ENCODE measurements at regions not wholly inside any gene's neighbourhood (a gene's known extent, or its start where the extent isn't known, plus 50 kb on each side); places are given as distances from the start of the nearest gene placed in this dataset.

DNA sequence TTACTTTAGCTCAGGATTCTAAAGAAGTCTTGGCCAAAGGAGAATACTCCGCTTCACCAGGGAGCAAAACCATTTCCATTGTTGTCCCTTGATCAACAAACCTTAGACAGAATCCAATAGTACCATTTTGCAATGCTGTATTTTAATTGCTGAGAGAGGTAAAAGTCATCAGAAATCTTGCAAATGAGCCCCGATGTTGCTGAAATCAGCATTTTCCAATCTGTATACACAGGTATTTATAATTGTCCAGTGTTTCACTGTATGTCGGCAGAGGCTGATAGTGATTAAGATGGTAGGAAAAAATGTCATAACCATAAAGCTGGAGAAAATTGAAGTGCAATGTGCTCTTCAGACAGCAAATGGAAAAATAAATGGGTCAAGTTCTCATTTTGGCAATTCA lies 170.0 kb upstream of the ARL4C start:
- ChIA-PET CTCF (no interaction called here), POLR2A (no interaction called here), SMC1A (ENCODE audit: uncharacterized antibody, unreplicated experiment) (no interaction called here), RAD21 (ENCODE audit: unreplicated experiment) (no interaction called here)
- DNase-seq (ENCODE audit: low read depth, low spot score) (no peak), FAIRE-seq (no peak), ATAC-seq (no peak)
- Histone ChIP-seq H3K9ac (ENCODE audit: control insufficient read depth, insufficient read depth, low read length) (no peak overlapping the region), H3K79me2 (ENCODE audit: control insufficient read depth, insufficient read depth, low read length) (no peaks in the 10 kb centered on the region), H3K4me3 (no peak overlapping the region), H3K27me3 (replicated peaks in 1 of 2; ENCODE audit: control insufficient read depth in 2 of 2, insufficient read depth in 2 of 2, low read length in 1 of 2) (no peaks in the 10 kb centered on the region), H4K20me1 (ENCODE audit: control insufficient read depth, insufficient read depth) (no peaks in the 10 kb centered on the region), H3K9me3 (replicated peaks; ENCODE audit: control insufficient read depth, insufficient read depth, low read length) (no peaks in the 10 kb centered on the region; the same call in 2 of the 3 replicates), H2AFZ (ENCODE audit: control insufficient read depth, low read depth, low read length) (no peak overlapping the region), H3K27ac (ENCODE audit: control insufficient read depth, insufficient read depth) (no peak overlapping the region), H3K36me3 (ENCODE audit: control insufficient read depth in 2 of 2, insufficient read depth in 2 of 2, low read length in 1 of 2) (no peaks in the 10 kb centered on the region), H3K4me2 (ENCODE audit: control insufficient read depth, insufficient read depth) (no peak overlapping the region), H3K4me1 (ENCODE audit: control insufficient read depth, insufficient read depth, low read length) (no peaks in the 10 kb centered on the region)
- no TSS peak for BruUV-seq (replicated peaks)
- in situ Hi-C loops (cut with MboI) (no loop called here), intact Hi-C loops (cut with micrococcal nuclease; ENCODE audit: unreplicated experiment) (no loop called here)
- TF ChIP-seq ZNF622 (IDR thresholded peaks at IDR 0.05) (no peak), SUPT20H (IDR thresholded peaks at IDR 0.05; ENCODE audit: borderline replicate concordance, control insufficient read depth, low read depth, low read length) (no peak), GATAD2B (conservative IDR thresholded peaks at IDR 0.05; ENCODE audit: low read depth) (no peak), EZH2 (IDR thresholded peaks at IDR 0.05; ENCODE audit: borderline replicate concordance, control insufficient read depth, low read depth, low read length) (no peak), CHD1 (IDR thresholded peaks at IDR 0.05; ENCODE audit: low read depth, low read length) (no peak), STAT1 (conservative IDR thresholded peaks at IDR 0.05) (no peak), TCF12 (IDR thresholded peaks at IDR 0.05; ENCODE audit: low read depth, low read length) (no peak), HDAC2 (IDR thresholded peaks at IDR 0.05) (no peak), SMAD1 (IDR thresholded peaks at IDR 0.05; ENCODE audit: low read depth, partially characterized antibody) (no peak), EED (IDR thresholded peaks at IDR 0.05; ENCODE audit: low read depth) (no peak)
- TF ChIP-seq, protein P1, sequence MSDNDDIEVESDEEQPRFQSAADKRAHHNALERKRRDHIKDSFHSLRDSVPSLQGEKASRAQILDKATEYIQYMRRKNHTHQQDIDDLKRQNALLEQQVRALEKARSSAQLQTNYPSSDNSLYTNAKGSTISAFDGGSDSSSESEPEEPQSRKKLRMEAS (IDR thresholded peaks at IDR 0.05; ENCODE audit: low read depth, low read length): no peak
- 49% methylated on average over 3 of the region's 3 CpGs for WGBS (ENCODE audit: insufficient coverage, insufficient replicate concordance, low lambda C conversion rate, missing lambda C conversion rate)
